Right ventricle myocardium superior (tissue), 1 donor: ENCODE measurements at regions not wholly inside any gene's neighbourhood (a gene's known extent, or its start where the extent isn't known, plus 50 kb on each side); places are given as distances from the start of the nearest gene placed in this dataset.
"Not testable (repeated sequence)": the region's sequence is repeated elsewhere in the genome, so short reads cannot be mapped to it uniquely, and the experiment has no call there.

Experiments used
- ATAC-seq: fragments of 200-7000 bp; cut with Tn5 transposase; one replicate; pipeline ENCODE4 v1.9.1; 2020; ENCODE audit warnings: mild to moderate bottlenecking; ENCODE audit not compliant: poor library complexity
- DNase-seq: peaks from one replicate; pipeline ENCODE4 v3.0.0-alpha.2; 2020
- intact Hi-C: fragments of 100-400 bp; cut with DNase I; formaldehyde crosslinking; loops from one replicate; pipeline ENCODE4 v1.11.2; 2022
- donor health status: DM: no; HTN: yes; CAD: no; lungs with severe emphysema.

DNA sequence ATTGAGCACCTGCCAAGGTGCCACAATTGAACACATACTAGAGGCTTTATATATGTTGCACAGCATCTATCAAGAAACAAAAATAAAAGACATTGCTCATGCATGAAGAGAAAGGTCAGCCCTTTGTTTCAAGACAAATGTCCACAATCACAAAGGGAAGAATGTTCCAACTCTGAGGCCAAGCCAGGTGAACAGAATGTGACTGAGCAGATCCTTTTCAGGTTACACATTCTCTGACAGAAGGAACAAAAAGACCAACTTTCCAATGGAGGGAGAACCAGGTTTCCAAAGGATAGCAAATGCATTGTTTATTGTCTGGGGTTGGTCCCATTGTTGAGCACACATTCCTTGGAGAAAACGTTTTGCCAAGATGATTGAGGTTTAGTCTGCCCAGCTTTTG lies 50.2 kb upstream of the FAM174B start:
- intact Hi-C loops = no loop called here
- ATAC-seq (no peak), DNase-seq (no peak)

DNA sequence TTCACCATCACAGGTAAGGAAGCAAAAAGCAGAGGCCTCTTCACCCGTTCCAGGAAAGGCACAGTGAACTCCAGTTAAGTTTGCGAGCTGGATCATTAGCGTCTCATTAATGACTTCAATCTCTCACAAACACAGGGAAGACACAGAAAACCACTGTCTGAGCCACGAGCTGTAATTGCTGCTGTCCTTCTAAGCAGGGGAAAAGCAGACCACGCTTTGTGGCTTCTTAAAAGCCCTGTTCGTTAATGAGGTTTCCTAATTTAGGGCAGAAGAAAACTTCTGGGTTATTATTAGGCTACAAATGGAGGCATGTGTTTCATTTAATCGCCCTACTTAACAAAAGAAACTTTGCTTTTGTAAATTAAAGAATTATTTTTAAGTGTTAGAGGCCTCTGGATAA lies 50.6 kb upstream of the FAM174B start:
- DNase-seq (no peak), ATAC-seq (no peak)
- intact Hi-C loops = no loop called here

GRCh38 chr15:92707880-92708551 lies 52.4 kb upstream of the FAM174B start:
- intact Hi-C loops = no loop called here
- ATAC-seq = no peak
- DNase-seq = no peak

GRCh38 chr15:92708635-92709034 lies 53.1 kb upstream of the FAM174B start:
- DNase-seq (no peak), ATAC-seq (no peak)
- intact Hi-C loops = no loop called here

DNA sequence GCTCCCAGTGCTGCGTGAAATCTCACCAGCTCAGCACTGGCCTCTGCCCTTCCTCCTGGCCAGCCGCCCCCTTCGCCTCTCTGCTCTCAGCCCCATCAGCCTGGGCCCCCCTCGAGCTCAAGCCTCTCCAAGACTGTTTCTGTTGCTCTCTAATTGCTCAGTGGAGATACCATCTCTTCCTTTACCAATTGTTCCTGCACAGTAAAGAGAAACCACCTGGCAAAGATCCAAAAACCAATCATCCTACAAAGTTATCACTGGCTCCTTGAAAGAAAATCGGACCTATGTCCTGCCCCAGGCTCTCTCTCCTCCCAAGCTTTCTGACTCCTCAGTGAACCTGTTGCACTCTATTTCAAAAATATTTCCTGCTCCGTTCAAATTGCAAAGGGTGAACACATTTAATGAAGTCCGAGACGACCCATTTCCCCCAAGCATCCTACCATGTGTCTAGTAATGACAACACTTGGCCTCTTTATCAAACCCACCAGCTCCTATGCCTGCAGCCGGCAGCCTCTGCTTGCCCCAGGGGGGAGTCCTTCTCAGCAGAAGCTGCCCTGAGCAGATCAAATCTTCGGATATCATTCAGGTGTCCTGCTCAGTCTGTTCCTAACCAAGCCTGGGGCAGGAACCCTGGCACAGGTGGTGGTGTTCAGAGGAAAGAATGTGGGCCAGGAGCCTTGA lies 53.7 kb upstream of the FAM174B start:
- DNase-seq = no peak
- intact Hi-C loops = no loop called here
- ATAC-seq = no peak

DNA sequence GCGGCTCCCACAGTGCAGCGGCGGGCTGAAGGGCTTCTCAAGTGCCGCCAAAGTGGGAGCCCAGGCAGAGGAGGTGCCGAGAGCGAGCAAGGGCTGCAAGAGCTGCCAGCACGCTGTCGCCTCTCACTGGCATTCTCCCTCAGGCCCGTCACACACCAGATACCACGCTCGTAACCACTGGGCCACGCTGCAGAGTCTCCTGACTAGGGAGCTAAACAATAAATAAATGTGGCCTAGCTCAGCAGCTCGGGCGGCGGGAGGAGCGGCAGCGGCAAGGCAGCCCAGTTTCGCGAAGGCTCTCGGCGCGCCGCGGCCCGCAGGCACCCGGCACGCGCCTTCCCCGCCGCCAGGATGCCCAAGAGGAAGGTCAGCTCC lies 55.9 kb upstream of the FAM174B start:
- DNase-seq (no peak), ATAC-seq (no peak)
- intact Hi-C loops = loop anchor here (5.0 kb wide), 1 partner anchor 189 kb away; no protein-coding TSS in a partner anchor

DNA sequence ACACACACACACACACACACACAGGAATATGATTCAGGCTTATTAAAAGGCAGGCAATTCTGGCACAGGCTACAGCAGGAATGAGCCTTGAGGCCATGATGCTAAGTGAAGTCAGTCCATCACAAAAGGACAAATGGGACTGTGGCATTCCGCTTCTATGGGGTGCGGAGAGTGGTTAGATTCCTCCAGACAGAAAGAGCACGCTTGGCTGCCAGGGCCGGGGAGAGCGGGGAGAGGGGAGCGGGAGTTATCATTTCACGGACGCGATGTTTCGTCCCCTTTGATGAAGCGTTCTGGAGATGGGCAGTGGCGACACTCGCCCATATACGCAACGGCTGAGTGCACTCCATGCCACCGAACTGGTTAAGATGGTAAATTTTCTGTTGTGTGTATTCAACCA lies 58.5 kb upstream of the FAM174B start:
- intact Hi-C loops = loop anchor here (5.0 kb wide), 1 partner anchor 192 kb away; no protein-coding TSS in a partner anchor
- DNase-seq = no peak

DNA sequence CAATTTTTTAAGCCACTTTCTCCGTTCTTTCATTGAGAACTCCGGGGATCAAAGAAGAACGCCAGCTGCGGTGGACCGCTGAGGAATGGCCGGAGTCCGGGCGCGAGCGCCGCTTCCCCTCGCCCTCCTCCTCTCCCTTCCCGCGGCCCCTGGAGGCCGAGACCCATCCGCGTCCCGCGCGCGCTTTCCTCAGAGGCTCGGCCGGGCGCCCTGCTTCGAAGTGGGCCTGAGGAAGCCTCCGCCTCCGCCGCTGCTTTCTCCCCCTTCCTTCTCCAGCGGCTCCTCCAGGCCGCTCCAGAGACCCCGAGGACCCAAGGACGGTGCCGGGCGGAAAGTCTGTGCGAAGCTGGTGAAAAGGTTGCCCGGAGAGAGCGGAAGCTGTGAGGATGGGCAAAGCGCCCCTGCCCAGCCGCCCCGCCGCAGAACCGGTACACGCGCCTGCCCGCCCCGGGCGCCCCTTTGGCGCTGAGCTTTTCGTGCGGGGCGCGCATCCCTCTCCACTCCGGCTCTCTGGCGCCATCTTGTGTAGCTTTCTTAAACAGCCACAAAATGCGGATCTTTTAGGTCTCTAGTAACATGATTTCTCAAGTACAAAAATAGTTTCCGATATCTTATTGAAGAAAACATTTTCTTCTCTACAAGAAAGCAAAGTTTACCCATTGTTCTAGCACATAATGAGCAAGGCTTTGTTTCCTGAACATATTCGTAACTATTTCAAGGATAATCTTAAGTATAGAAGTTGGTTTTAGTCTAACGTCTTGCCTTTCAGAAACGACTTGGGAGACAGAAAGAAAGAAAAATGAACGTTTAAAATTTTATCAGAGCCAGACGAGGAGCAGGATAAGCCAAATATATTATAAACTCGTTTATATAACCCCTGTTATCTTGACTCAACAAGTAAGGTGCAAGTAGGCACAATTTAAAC lies 59.2 kb upstream of the FAM174B start:
- DNase-seq (peak; percentile 77), ATAC-seq (peak; percentile 95)
- intact Hi-C loops = loop anchor here (5.0 kb wide), 1 partner anchor 192 kb away; no protein-coding TSS in a partner anchor

More for the DNA sequence above, 58.5 kb upstream of the FAM174B start:
- peak; percentile 50 for ATAC-seq

DNA sequence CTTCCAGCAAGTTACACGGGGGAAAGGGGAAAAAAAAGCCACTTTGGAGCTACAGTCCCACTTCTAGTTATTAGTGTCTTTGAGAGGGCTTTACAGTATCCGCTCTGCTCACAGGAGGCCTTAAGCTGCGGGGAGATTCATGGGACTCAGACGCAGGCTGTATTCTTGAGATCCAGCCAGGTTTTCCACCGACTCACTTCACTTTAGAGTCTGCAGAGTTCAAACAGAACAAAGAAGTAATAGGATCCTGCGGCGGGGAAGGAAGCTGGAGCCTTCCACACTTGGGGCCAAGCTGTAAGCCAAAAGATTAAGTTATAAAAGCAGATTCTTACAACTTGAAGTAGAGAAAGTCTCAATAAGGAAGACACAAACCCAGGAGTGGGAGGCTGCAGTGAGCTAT lies 60.2 kb upstream of the FAM174B start:
- no peak for ATAC-seq
- intact Hi-C loops = no loop called here

DNA sequence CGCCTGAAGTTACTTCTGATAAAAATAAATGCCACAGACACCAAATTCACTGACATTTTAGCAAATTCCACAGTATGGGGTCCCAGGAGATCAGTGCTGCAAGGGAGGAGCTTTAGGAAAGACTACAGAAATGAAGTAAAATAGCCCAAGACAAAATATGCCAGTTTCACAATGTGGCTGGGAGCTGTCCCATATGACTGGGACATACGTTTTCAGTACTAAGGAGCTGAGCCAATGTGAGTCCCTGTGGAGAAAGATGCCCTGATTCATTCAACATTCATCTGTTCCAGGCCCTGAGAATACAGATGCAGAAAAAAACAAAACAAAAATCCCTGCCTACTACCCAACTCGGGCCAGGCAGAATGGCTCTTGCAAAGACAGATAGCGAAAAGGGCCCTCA lies 63.4 kb upstream of the FAM174B start:
- intact Hi-C loops = no loop called here
- no peak for DNase-seq
- no peak for ATAC-seq

More for the DNA sequence above, 60.2 kb upstream of the FAM174B start:
- no peak for DNase-seq

DNA sequence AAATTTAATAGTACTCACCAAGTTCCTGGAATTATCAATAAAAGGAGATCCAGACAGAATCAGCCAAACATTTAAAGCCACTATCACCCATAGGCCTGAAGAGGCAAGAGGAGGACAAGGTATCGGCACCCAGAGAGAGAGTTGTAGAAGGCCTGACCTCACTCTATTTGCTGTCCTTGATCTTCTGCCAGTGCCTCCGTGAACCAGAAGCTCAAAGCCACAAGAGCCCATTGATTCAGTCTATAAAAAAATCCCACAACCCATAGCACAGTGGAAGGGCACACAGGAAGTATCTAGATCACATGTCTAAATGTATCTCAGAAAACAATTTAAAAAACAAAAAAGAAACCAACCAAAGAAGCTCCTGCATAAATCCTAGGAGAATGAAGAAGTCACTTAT lies 68.6 kb upstream of the FAM174B start:
- intact Hi-C loops = no loop called here
- no peak for ATAC-seq
- no peak for DNase-seq

GRCh38 chr15:92725171-92725570 lies 69.6 kb upstream of the FAM174B start:
- ATAC-seq (no peak), DNase-seq (no peak)
- intact Hi-C loops = no loop called here

- intact Hi-C loops = no loop called here
- DNase-seq (no peak), ATAC-seq (no peak)
Observed at GRCh38 chr15:92728266-92728665, 72.7 kb upstream of the FAM174B start.

GRCh38 chr15:92733090-92733933 lies 77.7 kb upstream of the FAM174B start:
- no peak for DNase-seq
- peak; percentile 49 for ATAC-seq
- intact Hi-C loops = no loop called here

DNA sequence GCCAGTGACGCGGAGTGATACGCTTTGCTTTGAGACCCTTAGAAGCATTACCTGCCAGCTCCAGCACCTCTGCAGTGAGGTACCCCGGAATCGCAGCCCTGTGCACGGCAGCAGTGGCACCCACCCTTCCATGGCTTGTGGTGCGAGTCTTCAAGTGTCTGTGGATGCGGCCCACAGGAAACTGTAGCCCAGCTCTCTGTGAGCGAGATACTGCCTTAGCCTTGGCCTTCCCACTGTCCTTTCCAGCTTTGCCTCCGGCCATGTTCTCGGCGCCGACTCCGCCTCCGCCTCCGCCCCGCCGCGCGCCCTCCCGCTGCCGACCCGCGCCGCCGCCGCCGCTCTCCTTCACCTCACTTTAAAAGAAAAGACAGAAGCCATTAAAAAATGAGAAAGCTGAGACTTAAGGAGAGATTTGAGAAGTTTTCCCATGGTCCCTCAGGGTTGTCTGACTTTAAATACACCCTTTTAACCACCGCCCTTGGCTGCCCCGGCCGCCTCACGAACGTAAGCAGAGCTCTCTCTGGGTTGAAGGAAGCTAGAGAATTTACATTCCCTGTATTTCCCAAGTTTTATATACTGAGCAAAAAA lies 78.5 kb upstream of the FAM174B start:
- intact Hi-C loops = no loop called here
- ATAC-seq (peak; percentile 87), DNase-seq (peak; percentile 49)

DNA sequence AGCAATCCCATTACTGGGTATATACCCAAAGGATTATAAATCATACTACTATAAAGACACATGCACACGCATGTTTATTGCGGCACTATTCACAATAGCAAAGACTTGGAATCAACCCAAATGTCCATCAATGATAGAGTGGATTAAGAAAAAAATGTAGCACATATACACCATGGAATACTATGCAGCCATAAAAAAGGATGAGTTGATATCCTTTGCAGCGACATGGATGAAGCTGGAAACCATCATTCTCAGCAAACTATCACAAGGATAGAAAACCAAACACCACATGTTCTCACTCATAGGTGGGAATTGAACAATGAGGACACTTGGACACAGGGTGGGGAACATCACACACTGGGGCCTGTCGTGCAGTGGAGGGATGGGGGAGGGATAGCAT lies 83.7 kb upstream of the FAM174B start:
- DNase-seq, ATAC-seq, intact Hi-C loops: not testable (repeated sequence)

DNA sequence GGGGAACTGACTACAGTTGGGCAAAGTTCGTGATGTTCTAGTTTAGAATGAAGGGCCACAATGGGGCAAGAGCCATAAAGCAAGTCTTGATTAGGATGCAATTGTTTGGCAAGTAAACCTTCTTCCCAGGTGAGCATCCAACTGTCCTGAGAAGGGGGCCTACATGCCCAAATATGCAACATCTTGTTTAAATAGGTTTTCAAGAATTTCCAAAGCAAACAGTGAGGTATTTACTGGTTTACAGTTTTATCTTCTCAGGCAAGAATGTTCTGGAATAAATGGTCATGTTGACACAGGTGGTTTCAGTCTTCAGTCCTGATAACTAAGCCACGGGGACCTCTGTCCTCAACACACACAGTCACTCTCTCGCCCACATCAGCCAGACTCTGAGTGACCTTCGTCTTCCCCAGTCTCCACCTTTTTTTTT lies 90.3 kb upstream of the FAM174B start:
- intact Hi-C loops = no loop called here
- ATAC-seq (no peak), DNase-seq (no peak)

DNA sequence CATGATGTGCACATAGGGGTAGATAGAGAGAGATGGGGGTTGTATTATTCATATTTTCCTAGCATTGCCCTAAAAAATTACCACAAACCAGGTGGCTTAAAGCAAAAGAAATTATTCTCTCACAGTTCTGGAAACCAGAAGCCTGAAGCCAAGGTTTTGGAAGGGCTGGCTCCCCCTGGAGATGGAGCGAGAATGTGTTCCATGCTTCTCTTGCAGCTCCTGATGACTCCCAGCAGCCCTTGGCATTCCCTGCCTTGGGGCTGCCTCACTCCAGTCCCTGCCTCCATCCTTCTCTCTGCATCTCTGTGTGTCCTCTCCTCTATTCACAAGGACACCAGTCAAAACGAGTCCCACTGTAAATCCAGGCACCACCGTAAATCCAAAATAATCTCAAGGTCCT lies 91.5 kb upstream of the FAM174B start:
- intact Hi-C loops = no loop called here
- ATAC-seq (no peak), DNase-seq (no peak)
